ENCODE measurements at regions not wholly inside any gene's neighbourhood (a gene's known extent, or its start where the extent isn't known, plus 50 kb on each side); places are given as distances from the start of the nearest gene placed in this dataset.

DNA sequence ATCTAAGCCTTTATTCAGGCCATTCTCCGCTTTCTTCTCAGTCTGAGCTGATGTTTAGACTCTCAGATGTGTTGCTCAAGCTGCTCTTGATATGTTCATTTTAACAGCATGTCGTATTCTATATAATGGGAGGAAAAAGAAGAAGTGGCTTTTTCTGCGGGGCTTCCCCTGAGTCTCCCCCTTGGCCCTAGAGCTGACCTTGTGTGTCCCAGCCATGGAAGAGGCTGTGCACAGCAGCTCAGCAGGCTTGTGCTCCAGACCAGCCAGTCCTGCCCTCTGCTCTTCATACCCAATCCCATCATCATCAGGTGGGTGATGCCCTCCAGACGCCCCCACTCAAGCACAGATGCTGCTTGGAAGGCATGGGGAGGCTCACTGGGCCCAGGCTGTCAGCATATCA, 155.1 kb upstream of the CELF4 start:
- no peak for TF ChIP-seq GABPA (IDR thresholded peaks at IDR 0.05 in 1 of 2, conservative IDR thresholded peaks at IDR 0.05 in 1 of 2)
- TF ChIP-seq RAD21 (IDR thresholded peaks at IDR 0.05), result no peak
- TF ChIP-seq TAF1 (conservative IDR thresholded peaks at IDR 0.05), result no peak
- TF ChIP-seq, protein P1, sequence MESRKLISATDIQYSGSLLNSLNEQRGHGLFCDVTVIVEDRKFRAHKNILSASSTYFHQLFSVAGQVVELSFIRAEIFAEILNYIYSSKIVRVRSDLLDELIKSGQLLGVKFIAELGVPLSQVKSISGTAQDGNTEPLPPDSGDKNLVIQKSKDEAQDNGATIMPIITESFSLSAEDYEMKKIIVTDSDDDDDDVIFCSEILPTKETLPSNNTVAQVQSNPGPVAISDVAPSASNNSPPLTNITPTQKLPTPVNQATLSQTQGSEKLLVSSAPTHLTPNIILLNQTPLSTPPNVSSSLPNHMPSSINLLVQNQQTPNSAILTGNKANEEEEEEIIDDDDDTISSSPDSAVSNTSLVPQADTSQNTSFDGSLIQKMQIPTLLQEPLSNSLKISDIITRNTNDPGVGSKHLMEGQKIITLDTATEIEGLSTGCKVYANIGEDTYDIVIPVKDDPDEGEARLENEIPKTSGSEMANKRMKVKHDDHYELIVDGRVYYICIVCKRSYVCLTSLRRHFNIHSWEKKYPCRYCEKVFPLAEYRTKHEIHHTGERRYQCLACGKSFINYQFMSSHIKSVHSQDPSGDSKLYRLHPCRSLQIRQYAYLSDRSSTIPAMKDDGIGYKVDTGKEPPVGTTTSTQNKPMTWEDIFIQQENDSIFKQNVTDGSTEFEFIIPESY (IDR thresholded peaks at IDR 0.05), result no peak
- TF ChIP-seq, protein P2, sequence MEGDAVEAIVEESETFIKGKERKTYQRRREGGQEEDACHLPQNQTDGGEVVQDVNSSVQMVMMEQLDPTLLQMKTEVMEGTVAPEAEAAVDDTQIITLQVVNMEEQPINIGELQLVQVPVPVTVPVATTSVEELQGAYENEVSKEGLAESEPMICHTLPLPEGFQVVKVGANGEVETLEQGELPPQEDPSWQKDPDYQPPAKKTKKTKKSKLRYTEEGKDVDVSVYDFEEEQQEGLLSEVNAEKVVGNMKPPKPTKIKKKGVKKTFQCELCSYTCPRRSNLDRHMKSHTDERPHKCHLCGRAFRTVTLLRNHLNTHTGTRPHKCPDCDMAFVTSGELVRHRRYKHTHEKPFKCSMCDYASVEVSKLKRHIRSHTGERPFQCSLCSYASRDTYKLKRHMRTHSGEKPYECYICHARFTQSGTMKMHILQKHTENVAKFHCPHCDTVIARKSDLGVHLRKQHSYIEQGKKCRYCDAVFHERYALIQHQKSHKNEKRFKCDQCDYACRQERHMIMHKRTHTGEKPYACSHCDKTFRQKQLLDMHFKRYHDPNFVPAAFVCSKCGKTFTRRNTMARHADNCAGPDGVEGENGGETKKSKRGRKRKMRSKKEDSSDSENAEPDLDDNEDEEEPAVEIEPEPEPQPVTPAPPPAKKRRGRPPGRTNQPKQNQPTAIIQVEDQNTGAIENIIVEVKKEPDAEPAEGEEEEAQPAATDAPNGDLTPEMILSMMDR (IDR thresholded peaks at IDR 0.05; ENCODE audit: low read depth, low read length, missing input control), result no peak
- TF ChIP-seq HNF4G (IDR thresholded peaks at IDR 0.05), result no peak
- TF ChIP-seq, protein P3, sequence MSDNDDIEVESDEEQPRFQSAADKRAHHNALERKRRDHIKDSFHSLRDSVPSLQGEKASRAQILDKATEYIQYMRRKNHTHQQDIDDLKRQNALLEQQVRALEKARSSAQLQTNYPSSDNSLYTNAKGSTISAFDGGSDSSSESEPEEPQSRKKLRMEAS (IDR thresholded peaks at IDR 0.05), result no peak
- no peak for TF ChIP-seq NR2F2 (IDR thresholded peaks at IDR 0.05)
- TF ChIP-seq EGR1 (IDR thresholded peaks at IDR 0.05; ENCODE audit: low read depth in 2 of 2), result no peak
- TF ChIP-seq, protein P4, sequence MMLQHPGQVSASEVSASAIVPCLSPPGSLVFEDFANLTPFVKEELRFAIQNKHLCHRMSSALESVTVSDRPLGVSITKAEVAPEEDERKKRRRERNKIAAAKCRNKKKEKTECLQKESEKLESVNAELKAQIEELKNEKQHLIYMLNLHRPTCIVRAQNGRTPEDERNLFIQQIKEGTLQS (IDR thresholded peaks at IDR 0.05), result no peak
- TF ChIP-seq FOXA2 (IDR thresholded peaks at IDR 0.05), result no peak
- TF ChIP-seq, protein P5, sequence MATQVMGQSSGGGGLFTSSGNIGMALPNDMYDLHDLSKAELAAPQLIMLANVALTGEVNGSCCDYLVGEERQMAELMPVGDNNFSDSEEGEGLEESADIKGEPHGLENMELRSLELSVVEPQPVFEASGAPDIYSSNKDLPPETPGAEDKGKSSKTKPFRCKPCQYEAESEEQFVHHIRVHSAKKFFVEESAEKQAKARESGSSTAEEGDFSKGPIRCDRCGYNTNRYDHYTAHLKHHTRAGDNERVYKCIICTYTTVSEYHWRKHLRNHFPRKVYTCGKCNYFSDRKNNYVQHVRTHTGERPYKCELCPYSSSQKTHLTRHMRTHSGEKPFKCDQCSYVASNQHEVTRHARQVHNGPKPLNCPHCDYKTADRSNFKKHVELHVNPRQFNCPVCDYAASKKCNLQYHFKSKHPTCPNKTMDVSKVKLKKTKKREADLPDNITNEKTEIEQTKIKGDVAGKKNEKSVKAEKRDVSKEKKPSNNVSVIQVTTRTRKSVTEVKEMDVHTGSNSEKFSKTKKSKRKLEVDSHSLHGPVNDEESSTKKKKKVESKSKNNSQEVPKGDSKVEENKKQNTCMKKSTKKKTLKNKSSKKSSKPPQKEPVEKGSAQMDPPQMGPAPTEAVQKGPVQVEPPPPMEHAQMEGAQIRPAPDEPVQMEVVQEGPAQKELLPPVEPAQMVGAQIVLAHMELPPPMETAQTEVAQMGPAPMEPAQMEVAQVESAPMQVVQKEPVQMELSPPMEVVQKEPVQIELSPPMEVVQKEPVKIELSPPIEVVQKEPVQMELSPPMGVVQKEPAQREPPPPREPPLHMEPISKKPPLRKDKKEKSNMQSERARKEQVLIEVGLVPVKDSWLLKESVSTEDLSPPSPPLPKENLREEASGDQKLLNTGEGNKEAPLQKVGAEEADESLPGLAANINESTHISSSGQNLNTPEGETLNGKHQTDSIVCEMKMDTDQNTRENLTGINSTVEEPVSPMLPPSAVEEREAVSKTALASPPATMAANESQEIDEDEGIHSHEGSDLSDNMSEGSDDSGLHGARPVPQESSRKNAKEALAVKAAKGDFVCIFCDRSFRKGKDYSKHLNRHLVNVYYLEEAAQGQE (IDR thresholded peaks at IDR 0.05), result no peak
- no peak for TF ChIP-seq SP1 (IDR thresholded peaks at IDR 0.05)
- TF ChIP-seq FOXA1 (IDR thresholded peaks at IDR 0.05), result no peak
- TF ChIP-seq RXRA (IDR thresholded peaks at IDR 0.05), result no peak
- TF ChIP-seq HNF4A (conservative IDR thresholded peaks at IDR 0.05), result no peak
- TF ChIP-seq JUND (IDR thresholded peaks at IDR 0.05), result no peak
- TF ChIP-seq YY1 (IDR thresholded peaks at IDR 0.05), result no peak

More for the DNA sequence above, 155.1 kb upstream of the CELF4 start:
- Histone ChIP-seq H3K9me3 (ENCODE audit: control insufficient read depth in 4 of 4, low read length in 3 of 4) (no peaks in the 10 kb centered on the region), H3K4me3 (ENCODE audit: low read depth in 1 of 3, low read length in 3 of 3) (no peak overlapping the region), H3K4me1 (ENCODE audit: control insufficient read depth in 4 of 4, insufficient read depth in 4 of 4, low read length in 3 of 4) (no peaks in the 10 kb centered on the region), H3K27ac (ENCODE audit: low read depth in 1 of 2, low read length in 2 of 2) (no peak overlapping the region), H3K27me3 (ENCODE audit: control insufficient read depth in 4 of 4, insufficient read depth in 4 of 4, low read length in 3 of 4) (peaks cover 0 to 3% (median 0%) of the 10 kb centered on the region in 4 donors), H3K36me3 (ENCODE audit: control insufficient read depth in 4 of 4, insufficient read depth in 3 of 4, low read depth in 1 of 4, low read length in 3 of 4) (no peaks in the 10 kb centered on the region), H3K9ac (ENCODE audit: low read depth in 1 of 2, low read length in 2 of 2) (no peak overlapping the region)
- 66% methylated on average over 4 of the region's 4 CpGs for WGBS
- DNase-seq (ENCODE audit: low spot score), result no peak

Data from liver (tissue), 8 donors.